GM11168 (cell line): ENCODE measurements at regions not wholly inside any gene's neighbourhood (a gene's known extent, or its start where the extent isn't known, plus 50 kb on each side); places are given as distances from the start of the nearest gene placed in this dataset.

Experiments
- in situ Hi-C: fragments of 300-500 bp; cut with MboI; formaldehyde crosslinking; loops from one replicate; pipeline ENCODE4 v1.12.0; 2022; ENCODE audit warnings: low sequenced_read_pairs; ENCODE audit not compliant: unreplicated experiment

DNA sequence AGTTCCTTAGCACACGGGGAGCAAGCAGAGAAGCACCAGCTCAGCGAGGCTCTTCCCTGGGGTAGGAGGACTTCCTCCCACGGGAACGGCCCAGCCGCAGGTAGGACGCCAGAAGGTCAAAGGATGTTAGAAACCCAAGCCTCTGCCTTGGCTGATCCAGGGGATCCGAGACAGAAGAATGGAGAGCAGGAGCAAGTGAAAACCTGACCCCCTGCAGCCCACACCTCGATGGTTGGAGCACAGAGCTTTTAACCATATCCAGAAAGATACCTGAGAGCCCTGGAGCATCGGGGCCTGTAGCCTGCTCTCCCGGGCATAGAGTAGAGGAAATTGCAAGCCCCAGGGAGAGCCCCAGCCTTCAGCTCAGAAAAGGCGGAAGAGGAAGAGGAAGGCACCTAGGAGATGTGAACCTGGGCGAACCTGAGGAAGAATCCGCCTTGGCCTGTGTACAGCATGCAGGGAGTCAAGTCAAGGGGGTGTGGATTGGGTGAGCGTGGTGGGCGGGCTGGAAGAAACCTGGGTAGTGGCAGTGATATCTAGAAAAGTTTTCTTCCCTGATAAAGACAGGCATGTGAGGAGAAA is 76.3 kb downstream of the PSMG1 start:
- in situ Hi-C loops, result no loop called here

DNA sequence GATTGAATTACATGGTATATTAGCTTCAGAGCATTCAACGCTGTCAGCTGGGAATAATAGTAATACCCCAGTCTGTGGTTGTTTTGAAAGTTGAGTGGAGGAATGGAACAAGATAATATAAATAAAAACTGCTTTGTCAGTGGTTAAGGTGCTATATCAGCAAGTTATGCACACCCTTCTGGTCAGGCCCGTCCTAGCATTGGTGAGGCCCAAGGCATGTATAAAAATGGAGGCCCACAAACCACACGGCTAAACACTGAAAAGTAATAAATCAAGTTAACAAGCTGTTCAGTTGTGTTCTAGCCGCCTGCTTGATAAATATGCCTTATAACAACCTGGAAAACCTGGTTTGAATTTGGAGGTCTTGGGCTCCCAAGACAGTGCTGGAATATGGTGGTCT is 77.4 kb downstream of the PSMG1 start:
- in situ Hi-C loops, result no loop called here

DNA sequence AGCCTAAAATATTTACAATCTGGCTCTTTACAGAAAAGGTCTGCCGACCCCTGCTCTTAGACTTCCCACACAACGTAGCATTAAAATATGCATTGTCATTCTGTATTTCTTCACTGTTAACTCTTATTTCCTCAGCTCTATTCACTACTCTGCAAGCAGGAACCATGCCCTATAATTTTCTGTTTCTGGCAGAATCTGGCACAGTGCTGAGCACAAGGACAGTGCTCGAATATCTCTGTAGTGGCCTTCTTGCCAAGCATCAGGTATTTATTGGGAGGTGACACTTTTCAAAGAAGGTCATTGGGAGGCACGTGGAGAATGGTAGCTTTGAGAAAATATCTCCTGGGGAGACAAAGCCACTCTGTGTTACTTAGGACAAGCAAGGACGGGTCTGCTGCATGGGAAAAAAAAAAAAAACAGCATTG is 77.9 kb downstream of the PSMG1 start:
- in situ Hi-C loops, result no loop called here

DNA sequence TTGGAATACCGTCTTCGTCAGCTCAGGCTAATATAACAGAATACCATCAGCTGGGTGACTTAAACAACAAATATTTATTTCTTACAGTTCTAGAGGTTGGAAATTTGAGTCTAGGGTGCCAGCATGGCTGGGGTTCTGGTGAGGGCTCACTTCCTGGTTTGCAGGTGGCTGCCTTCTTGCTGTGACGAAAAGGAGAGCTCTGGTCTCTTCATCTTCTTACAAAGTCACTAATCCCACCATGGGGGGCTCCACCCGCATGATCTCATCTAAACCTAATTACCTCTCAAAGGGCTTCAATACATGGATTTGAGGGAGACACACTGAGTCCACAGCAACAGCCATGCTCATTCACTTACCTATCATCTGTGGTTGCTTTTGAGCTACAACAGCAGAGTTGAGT is 78.3 kb downstream of the PSMG1 start:
- in situ Hi-C loops, result no loop called here

DNA sequence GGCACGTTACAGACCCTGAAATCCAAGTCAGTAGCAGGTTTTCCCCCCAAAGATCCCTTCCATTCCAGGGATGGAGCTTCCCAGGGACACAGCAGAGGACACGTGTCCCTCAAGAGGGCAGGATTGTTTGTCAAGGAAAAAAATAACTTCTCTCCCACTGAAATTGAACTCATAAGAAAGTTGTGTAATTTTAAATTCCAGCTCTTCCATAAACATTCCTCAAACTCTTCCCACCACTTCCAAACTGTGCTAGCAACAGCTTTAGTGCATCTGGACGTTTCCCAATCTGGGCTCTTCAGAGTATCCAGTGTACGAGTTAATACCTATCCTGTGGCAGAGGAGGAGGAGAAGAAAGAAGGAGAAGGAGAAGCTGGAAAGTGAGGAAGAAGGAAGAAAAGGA is 79.6 kb downstream of the PSMG1 start:
- in situ Hi-C loops, result no loop called here

DNA sequence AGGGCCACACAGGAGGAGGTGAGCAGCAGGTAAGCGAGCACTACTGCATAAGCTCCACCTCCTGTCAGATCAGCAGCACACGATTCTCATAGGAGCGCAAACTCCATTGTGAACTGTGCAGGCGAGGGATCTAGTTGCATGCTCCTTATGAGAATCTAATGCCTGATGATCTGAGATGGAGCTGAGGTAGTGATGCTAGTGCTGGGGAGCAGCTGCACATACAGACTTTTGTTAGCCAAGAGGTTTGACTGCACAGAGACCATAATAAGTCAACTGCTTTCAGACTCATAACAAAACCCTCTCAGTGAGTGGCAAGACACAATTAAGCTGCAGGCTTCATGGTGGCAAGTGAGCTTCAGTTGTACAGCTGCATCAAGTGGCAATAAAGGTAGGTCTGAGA is 83.4 kb downstream of the PSMG1 start:
- in situ Hi-C loops, result no loop called here

DNA sequence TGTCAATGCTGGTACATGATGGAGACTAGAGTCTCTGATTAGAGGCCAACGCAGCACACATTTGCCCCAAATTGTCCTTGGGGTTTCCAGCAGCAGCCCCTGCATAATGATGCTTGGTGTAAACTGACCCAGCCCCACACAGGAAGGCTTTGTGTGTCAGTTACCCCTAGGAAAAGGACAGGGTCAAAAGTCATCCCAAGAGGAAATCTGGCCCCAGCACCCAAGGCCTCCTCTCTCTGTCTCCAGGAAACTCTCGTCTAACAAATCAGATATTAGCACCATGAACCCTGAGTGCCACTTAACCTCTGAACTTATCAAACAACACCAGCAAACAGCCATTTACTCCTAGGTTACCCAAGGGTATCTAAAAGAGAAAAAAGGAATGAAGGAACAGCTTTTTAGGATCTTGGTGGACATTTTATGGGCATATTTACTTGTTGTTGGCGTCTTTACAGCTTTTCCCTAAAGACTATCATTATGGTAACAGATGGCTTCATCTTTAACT is 84.5 kb downstream of the PSMG1 start:
- in situ Hi-C loops, result no loop called here

DNA sequence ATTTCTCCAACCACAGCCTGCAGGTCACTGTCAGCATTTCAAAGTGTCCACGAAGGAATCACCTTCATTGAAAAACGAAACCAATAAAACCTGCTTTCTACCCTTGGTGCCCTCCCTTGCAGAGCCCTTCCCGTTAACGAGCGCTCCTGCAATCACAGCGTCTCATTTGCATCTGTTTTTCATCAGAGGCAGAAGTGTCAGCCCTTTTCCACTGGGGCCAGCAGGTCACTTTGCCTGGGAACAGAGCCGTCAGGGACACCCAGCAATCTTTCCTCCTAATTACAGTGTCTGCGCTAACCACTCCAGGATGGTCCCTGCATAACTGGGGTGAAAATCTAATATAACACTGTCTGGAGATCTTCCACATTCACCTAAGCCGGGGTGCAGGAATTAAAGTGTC is 85.3 kb downstream of the PSMG1 start:
- in situ Hi-C loops, result no loop called here

DNA sequence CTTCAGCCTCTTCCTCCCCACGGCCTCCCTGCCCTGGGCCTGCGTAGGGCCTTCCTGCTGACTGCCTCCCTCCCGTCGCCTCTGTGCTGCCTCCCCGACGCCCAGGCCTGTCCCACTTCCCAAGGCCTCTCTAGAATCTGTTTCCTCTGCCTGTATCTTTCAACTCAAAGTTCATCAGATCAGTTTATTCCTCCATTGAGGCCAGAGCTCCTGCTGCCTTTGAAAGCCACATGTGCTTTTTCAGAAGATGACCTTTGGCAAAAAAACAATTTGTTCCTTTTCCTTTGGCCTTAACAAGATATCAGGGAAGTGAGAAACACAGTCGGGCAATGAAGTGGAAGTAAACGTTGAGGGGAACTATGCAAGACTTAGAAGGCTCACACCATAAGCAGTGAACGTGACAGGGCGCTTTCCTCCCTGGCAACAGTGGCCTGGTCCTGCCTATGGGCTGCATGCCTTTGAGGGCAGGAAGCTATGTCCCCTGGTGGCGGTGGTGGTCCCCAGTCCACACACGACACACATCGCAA is 85.9 kb downstream of the PSMG1 start:
- in situ Hi-C loops, result no loop called here

DNA sequence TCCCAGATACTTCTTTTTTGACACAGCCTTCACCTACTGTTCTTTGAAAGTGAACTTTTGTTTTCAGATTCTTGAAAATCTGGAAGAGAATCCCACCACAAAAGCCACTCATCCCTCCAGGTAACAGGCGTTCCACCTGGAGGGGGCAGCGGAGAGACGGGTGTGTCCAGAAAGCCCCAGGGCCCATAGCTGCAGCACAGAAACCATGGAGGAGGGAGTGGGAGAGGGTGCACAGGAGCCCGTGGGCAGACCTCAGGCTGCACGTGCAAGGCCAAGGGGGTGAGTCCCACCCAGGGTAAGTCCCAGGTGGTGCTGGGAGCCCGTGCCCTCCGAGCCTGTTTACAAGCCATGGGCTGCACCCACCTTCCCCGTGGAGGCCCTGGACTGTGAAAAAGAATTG is 86.5 kb downstream of the PSMG1 start:
- in situ Hi-C loops, result no loop called here

DNA sequence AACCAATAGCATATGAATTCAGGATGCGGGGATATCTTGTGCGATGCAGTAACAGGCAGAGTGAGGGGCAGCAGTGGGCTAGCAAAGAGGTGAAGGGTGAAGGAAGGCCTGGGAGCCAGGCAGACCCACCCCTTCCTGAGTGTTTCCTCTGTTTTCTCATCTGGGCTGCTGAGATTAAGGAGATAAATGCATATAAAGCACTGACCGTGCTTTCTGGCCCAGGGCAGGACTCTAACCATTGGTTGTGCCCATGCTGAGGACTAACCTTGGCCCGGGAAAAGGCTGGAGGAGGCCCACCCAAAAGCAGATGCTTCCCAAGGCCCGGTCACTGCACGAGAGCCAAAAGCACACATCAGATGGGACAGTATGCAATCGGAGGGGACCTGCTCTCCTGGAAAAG is 87.6 kb downstream of the PSMG1 start:
- in situ Hi-C loops, result no loop called here

DNA sequence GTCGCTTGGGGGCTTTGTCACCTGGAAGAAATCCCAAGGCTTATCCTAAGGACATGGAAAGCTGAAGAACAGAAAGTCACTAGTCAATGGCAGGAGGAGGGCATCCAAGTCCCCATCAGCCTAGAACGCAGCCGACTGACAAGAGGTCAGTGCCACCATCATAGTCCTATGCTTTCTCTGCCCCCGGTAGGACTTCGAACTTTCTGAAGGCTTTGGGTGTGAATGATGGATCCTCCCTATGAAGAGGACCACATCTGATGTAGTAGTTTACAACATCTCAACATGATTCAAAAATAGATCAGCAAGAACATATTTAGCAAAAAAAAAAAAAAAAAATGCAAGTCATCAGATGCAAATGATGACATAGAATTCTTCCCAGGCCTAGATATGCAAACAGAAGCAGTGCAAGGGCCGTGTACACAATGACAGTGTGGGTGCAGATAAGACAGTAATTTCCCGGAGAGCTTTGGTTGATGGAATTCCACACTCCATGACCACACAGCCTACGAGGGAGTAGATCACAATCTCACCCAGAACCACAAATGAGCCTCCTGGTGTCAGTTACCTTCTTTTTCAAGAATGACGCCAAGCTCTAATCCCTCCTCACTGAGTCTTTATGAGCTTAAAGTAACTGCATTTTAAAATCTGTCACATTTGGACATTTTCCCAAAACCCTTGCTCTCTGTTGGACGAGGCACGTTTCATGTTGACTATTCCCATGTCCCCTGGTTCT is 88.2 kb downstream of the PSMG1 start:
- in situ Hi-C loops, result no loop called here

DNA sequence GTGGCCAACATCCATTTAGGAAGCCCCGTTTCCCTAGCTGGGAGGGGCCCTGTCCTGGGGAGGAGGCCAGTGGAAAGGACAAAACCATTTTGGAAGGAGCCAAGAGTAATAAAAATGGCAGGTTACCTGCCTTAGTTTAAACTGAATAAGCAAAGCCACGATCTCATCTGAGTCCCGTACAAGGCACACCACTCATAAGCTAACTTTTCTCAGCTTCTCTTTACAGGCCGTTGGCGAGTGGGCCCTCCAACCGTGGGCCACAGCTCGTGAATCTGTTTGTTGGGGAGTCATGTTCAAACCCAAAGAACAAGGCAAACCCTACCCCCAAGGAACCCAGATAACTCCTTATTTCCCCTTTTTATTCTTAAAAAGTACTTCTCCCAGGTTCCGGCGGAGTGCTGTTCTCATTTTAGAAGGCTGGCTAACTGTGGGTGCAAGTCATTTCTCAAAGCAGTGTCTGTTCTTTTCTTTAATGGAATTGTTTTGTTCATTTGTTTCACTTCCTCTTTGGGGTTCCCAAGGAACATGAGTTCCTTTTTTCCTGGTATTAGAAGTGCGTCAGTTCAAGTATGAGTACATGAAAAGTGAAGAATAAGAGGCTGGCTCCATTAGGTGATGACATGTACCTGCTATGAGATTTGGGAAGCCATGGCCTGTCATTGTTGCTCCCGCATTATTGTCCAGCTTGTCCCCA is 89.0 kb downstream of the PSMG1 start:
- in situ Hi-C loops, result no loop called here

DNA sequence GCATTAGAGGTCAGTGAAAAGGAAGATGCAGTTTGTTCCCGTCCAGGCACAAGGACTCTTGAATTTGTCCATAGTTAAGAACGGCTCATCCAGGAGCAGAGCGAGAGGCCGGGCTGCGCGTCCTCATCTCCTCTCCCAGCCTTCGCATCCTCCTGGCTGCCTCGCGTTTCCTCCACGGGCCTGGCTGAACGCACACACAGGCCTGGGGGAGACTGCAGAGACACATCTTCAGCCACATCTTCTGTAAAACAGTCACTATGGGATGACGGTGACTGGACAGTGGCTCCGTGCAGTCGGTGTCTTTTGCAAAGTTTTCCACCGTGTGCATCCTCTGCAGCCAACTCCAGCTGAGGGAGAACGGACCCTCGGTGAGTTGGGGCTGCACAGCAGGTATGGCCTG is 89.7 kb downstream of the PSMG1 start:
- in situ Hi-C loops, result no loop called here

DNA sequence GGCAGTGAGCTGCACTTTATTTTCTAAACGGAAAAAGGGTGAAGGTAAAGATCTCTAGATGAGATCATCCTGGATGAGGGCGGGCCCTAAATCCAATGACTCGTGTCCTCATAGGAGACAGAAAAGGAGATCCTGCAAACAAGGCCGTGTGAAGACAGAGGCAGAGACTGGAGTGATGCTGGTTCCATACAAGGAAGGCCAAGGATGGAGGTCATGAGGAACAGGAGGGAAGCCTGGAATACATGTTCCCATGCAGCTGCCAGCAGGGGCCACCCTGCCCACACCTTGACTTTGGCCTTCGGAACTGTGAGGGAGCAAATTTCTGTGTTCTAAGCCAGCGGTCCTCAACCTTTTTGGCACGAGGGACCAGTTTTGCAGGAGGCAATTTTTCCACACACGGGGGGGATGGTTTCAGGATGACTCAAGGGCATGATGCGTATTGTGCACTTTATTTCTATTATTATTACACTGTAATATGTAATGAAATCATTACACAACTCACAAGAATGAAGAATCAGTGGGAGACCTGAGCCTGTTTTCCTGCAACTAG is 94.3 kb downstream of the PSMG1 start:
- in situ Hi-C loops, result no loop called here

DNA sequence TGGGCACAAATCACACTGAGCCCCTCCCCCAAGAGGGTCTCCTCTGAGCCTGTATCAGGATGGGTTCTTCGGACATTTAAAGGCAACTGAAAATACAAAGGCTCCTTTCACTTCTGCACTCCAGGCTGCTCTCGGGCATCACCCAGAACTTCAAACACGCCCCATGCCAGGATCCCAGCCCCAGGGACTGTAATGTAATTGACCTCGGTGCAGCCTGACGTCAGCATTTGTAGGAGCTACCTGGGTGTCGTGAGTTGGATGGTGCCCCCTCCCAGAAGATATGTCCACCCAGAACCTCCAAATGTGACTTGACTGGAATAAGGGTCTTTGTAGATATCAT is 95.2 kb downstream of the PSMG1 start:
- in situ Hi-C loops, result no loop called here

DNA sequence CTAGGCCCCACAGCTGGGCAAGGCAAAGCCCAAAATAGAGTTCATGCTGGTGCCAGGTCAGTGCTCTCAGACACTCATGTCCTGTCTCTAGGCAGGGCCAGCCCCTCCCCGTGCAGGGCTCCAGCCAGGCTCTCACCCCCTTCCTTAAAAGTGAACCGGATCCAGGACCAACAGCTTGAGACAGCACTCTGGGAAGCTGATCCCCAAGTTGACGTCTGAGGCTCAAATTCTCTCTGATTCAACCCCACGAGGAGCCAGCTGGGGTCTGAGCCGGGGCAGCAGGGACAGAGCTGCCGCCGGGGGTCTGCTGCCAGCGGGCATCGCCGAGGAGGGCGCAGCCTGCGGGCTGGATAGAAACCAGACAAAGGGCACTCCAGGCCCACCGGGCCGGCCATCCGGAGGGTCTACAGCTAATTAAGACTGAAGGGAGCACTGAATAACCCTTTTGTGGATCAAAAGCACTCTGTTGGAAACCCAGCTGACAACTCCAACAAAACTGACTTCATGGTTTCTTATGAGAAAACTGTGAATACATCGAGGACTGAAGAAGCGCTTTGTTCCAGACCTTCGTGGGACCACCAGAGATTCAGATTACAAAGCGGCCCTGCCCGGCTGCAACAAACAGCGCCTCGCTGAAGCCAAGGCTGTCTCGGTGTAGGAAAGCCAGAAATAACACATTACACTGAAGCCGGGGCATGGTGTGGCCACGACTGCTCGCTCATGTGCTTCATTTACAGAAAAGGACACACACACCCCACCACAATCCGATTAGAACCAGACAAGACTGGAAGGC is 95.8 kb downstream of the PSMG1 start:
- in situ Hi-C loops, result no loop called here

DNA sequence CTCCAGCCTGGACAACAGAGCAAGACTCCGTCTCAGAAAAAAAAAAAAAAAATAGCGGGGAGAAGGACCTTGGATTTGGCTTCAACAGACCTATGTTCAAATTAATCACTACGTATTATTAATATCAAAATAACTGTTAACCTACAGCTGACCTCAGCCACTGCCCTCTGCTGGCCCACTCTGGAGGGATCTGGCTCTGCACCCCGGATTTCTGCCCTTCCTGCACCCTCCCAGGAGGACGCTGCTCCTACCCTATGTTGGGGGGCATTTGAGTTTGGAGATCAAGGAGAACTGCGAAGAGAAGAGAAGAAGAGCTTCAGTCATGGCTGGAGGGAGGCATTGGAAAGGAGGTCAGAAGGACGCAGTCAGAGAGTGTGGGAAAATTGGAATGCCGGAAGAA is 96.7 kb downstream of the PSMG1 start:
- in situ Hi-C loops, result no loop called here

DNA sequence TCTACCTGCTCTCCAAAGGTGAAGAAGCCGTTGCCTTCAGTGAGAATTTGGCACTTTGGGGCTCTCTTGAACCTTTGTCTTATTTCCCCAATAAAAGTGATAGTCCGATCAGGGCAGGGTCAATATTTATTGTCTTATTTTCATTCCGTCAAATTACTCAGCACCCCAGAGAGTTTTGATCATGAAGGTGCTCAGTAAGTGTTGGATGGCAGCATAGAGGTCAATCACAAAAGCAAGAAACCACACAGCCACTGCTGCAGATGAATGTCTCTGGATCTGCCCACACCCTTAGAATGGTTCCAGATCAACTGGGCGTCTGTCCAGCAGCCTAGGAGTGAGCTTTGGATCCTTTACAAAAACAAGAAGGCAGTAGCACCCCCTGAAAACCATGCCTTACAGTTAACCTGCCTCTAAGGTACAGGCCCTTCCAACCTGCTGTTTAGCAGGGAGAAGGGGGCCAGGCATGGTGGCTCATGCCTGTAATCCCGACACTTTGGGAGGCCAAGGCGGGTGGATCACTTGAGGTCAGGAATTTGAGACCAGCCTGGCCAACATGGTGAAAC is 97.3 kb downstream of the PSMG1 start:
- in situ Hi-C loops, result no loop called here
